ENCODE measurements at regions not wholly inside any gene's neighbourhood (a gene's known extent, or its start where the extent isn't known, plus 50 kb on each side); places are given as distances from the start of the nearest gene placed in this dataset.

GRCh38 chrX:115941388-115941787 lies 229.2 kb upstream of the AGTR2 start:
- FAIRE-seq (no peak), DNase-seq (ENCODE audit: low read depth) (no peak)
- no peak overlapping the region for H3K27ac Mint-ChIP-seq (ENCODE audit: unreplicated experiment)
- H3K9me3 ChIP-seq (ENCODE audit: insufficient read depth, low read depth, low read length) = no peaks in the 10 kb centered on the region
- H3K36me3 Mint-ChIP-seq (ENCODE audit: low read depth, unreplicated experiment) = peaks cover 5% of the 10 kb centered on the region
- no peak overlapping the region for H3K27ac ChIP-seq (ENCODE audit: low read depth, low read length)
- no peak overlapping the region for H3K4me3 ChIP-seq (ENCODE audit: insufficient read depth, low read depth, low read length)
- H3K27me3 ChIP-seq (ENCODE audit: insufficient read depth, low read length) = no peaks in the 10 kb centered on the region
- H3K4me1 Mint-ChIP-seq (ENCODE audit: low read depth, unreplicated experiment) = peaks cover 2% of the 10 kb centered on the region
- TF ChIP-seq CTCF (IDR thresholded peaks at IDR 0.05; ENCODE audit: insufficient read depth, low read depth, low read length) (no peak), EZH2 (IDR thresholded peaks at IDR 0.05; ENCODE audit: insufficient read depth, low read length) (no peak)
- no peaks in the 10 kb centered on the region for H4K20me1 ChIP-seq (ENCODE audit: insufficient read depth, low read length)
- H3K79me2 ChIP-seq (ENCODE audit: insufficient read depth, low read length) = no peaks in the 10 kb centered on the region
- no peak overlapping the region for H3K4me2 ChIP-seq (ENCODE audit: low read length)
- no peak overlapping the region for H3K9ac ChIP-seq (ENCODE audit: low read length)
- H3K4me3 Mint-ChIP-seq (ENCODE audit: unreplicated experiment) = no peak overlapping the region
- H3K9me3 Mint-ChIP-seq (ENCODE audit: unreplicated experiment) = no peaks in the 10 kb centered on the region
- H3K27me3 Mint-ChIP-seq (ENCODE audit: low read depth, unreplicated experiment) = no peaks in the 10 kb centered on the region
- no peak overlapping the region for H2AFZ ChIP-seq (ENCODE audit: low read depth, low read length)
- no peaks in the 10 kb centered on the region for H3K4me1 ChIP-seq (ENCODE audit: insufficient read depth, low read length)
- H3K36me3 ChIP-seq (ENCODE audit: insufficient read depth, low read length) = no peaks in the 10 kb centered on the region

- Histone ChIP-seq H3K4me1 (ENCODE audit: insufficient read depth, low read length) (no peaks in the 10 kb centered on the region), H3K36me3 (ENCODE audit: insufficient read depth, low read length) (no peaks in the 10 kb centered on the region), H3K79me2 (ENCODE audit: insufficient read depth, low read length) (no peaks in the 10 kb centered on the region), H4K20me1 (ENCODE audit: insufficient read depth, low read length) (no peaks in the 10 kb centered on the region), H3K9me3 (ENCODE audit: insufficient read depth, low read depth, low read length) (no peaks in the 10 kb centered on the region), H3K27ac (ENCODE audit: low read depth, low read length) (no peak overlapping the region), H3K27me3 (ENCODE audit: insufficient read depth, low read length) (no peaks in the 10 kb centered on the region), H3K9ac (ENCODE audit: low read length) (no peak overlapping the region), H2AFZ (ENCODE audit: low read depth, low read length) (no peak overlapping the region), H3K4me3 (ENCODE audit: insufficient read depth, low read depth, low read length) (no peak overlapping the region), H3K4me2 (ENCODE audit: low read length) (no peak overlapping the region)
- FAIRE-seq (no peak), DNase-seq (ENCODE audit: low read depth) (no peak)
- no peaks in the 10 kb centered on the region for H3K27me3 Mint-ChIP-seq (ENCODE audit: low read depth, unreplicated experiment)
- H3K9me3 Mint-ChIP-seq (ENCODE audit: unreplicated experiment) = no peaks in the 10 kb centered on the region
- H3K27ac Mint-ChIP-seq (ENCODE audit: unreplicated experiment) = no peak overlapping the region
- no peak overlapping the region for H3K4me3 Mint-ChIP-seq (ENCODE audit: unreplicated experiment)
- peaks cover 2% of the 10 kb centered on the region for H3K4me1 Mint-ChIP-seq (ENCODE audit: low read depth, unreplicated experiment)
- no peak for TF ChIP-seq CTCF (IDR thresholded peaks at IDR 0.05; ENCODE audit: insufficient read depth, low read depth, low read length)
- no peak for TF ChIP-seq EZH2 (IDR thresholded peaks at IDR 0.05; ENCODE audit: insufficient read depth, low read length)
- H3K36me3 Mint-ChIP-seq (ENCODE audit: low read depth, unreplicated experiment) = peaks cover 10% of the 10 kb centered on the region
Observed at GRCh38 chrX:115946059-115946458, 224.5 kb upstream of the AGTR2 start.

GRCh38 chrX:115948018-115948923 lies 222.3 kb upstream of the AGTR2 start:
- H3K27ac Mint-ChIP-seq (ENCODE audit: unreplicated experiment) = no peak overlapping the region
- peaks cover 7% of the 10 kb centered on the region for H3K36me3 Mint-ChIP-seq (ENCODE audit: low read depth, unreplicated experiment)
- H3K27ac ChIP-seq (ENCODE audit: low read depth, low read length) = no peak overlapping the region
- no peaks in the 10 kb centered on the region for H3K36me3 ChIP-seq (ENCODE audit: insufficient read depth, low read length)
- no peak overlapping the region for H3K9ac ChIP-seq (ENCODE audit: low read length)
- peaks cover 2% of the 10 kb centered on the region for H3K4me1 Mint-ChIP-seq (ENCODE audit: low read depth, unreplicated experiment)
- no peak overlapping the region for H2AFZ ChIP-seq (ENCODE audit: low read depth, low read length)
- H3K4me1 ChIP-seq (ENCODE audit: insufficient read depth, low read length) = no peaks in the 10 kb centered on the region
- no peaks in the 10 kb centered on the region for H3K9me3 Mint-ChIP-seq (ENCODE audit: unreplicated experiment)
- no peaks in the 10 kb centered on the region for H3K9me3 ChIP-seq (ENCODE audit: insufficient read depth, low read depth, low read length)
- H3K4me3 ChIP-seq (ENCODE audit: insufficient read depth, low read depth, low read length) = no peak overlapping the region
- TF ChIP-seq EZH2 (IDR thresholded peaks at IDR 0.05; ENCODE audit: insufficient read depth, low read length) (no peak), CTCF (IDR thresholded peaks at IDR 0.05; ENCODE audit: insufficient read depth, low read depth, low read length) (no peak)
- peak; percentile 13 for FAIRE-seq
- no peaks in the 10 kb centered on the region for H3K27me3 Mint-ChIP-seq (ENCODE audit: low read depth, unreplicated experiment)
- DNase-seq (ENCODE audit: low read depth) = no peak
- no peaks in the 10 kb centered on the region for H3K79me2 ChIP-seq (ENCODE audit: insufficient read depth, low read length)
- no peak overlapping the region for H3K4me2 ChIP-seq (ENCODE audit: low read length)
- no peak overlapping the region for H3K4me3 Mint-ChIP-seq (ENCODE audit: unreplicated experiment)
- no peaks in the 10 kb centered on the region for H3K27me3 ChIP-seq (ENCODE audit: insufficient read depth, low read length)
- no peaks in the 10 kb centered on the region for H4K20me1 ChIP-seq (ENCODE audit: insufficient read depth, low read length)

Data from astrocyte (in vitro differentiated cells and primary cell).